ENCODE measurements at regions not wholly inside any gene's neighbourhood (a gene's known extent, or its start where the extent isn't known, plus 50 kb on each side); places are given as distances from the start of the nearest gene placed in this dataset.

GRCh38 chr6:23561732-23562131 is 564.3 kb upstream of the NRSN1 start:
- Mint-ChIP-seq H3K27ac (no peak overlapping the region), H3K36me3 (peaks cover 18% of the 10 kb centered on the region), H3K9me3 (peaks cover 20% of the 10 kb centered on the region), H3K4me1 (peaks cover 12% of the 10 kb centered on the region), H3K27me3 (ENCODE audit: low read depth) (no peaks in the 10 kb centered on the region), H3K4me3 (no peak overlapping the region)
- TF ChIP-seq ZNF219 (CRISPR knock-in tag; IDR thresholded peaks at IDR 0.05; ENCODE audit: borderline replicate concordance) (no peak), ZNF423 (CRISPR knock-in tag; IDR thresholded peaks at IDR 0.05) (peak; percentile 52)
- POLR2A ChIA-PET, result no interaction called here
- CTCF ChIA-PET, result no interaction called here
- ATAC-seq (peak; percentile 95), DNase-seq (ENCODE audit: low spot score) (no peak)

- Mint-ChIP-seq H3K9me3 (peaks cover 20% of the 10 kb centered on the region), H3K4me1 (peaks cover 12% of the 10 kb centered on the region), H3K36me3 (peaks cover 18% of the 10 kb centered on the region), H3K27ac (no peak overlapping the region), H3K27me3 (ENCODE audit: low read depth) (no peaks in the 10 kb centered on the region), H3K4me3 (no peak overlapping the region)
- ChIA-PET POLR2A (no interaction called here), CTCF (no interaction called here)
- ATAC-seq, result no peak
- no peak for DNase-seq (ENCODE audit: low spot score)
- TF ChIP-seq HMGXB4 (CRISPR knock-in tag; IDR thresholded peaks at IDR 0.05), result no peak
- TF ChIP-seq STAT6 (CRISPR knock-in tag; conservative IDR thresholded peaks at IDR 0.05; ENCODE audit: low read depth), result no peak
- no peak for TF ChIP-seq ZBTB43 (CRISPR knock-in tag; IDR thresholded peaks at IDR 0.05)
- no peak for TF ChIP-seq SMAD3 (CRISPR knock-in tag; IDR thresholded peaks at IDR 0.05; ENCODE audit: borderline replicate concordance)
- no peak for TF ChIP-seq ZSCAN18 (CRISPR knock-in tag; IDR thresholded peaks at IDR 0.05)
- TF ChIP-seq ZNF671 (CRISPR knock-in tag; IDR thresholded peaks at IDR 0.05), result no peak
- TF ChIP-seq AR (CRISPR knock-in tag; IDR thresholded peaks at IDR 0.05), result no peak
- no peak for TF ChIP-seq TEAD4 (CRISPR knock-in tag; IDR thresholded peaks at IDR 0.05)
- no peak for TF ChIP-seq MLX (CRISPR knock-in tag; IDR thresholded peaks at IDR 0.05)
- no peak for TF ChIP-seq FOXP4 (CRISPR knock-in tag; IDR thresholded peaks at IDR 0.05)
- no peak for TF ChIP-seq NR1H2 (CRISPR knock-in tag; IDR thresholded peaks at IDR 0.05)
- TF ChIP-seq ZNF138 (CRISPR knock-in tag; conservative IDR thresholded peaks at IDR 0.05), result no peak
- no peak for TF ChIP-seq RORB (CRISPR knock-in tag; IDR thresholded peaks at IDR 0.05)
- TF ChIP-seq ZNF121 (CRISPR knock-in tag; IDR thresholded peaks at IDR 0.05), result no peak
- TF ChIP-seq JAZF1 (CRISPR knock-in tag; IDR thresholded peaks at IDR 0.05), result no peak
- TF ChIP-seq KAT7 (CRISPR knock-in tag; IDR thresholded peaks at IDR 0.05; ENCODE audit: borderline replicate concordance), result no peak
- no peak for TF ChIP-seq MYBL2 (CRISPR knock-in tag; IDR thresholded peaks at IDR 0.05)
- TF ChIP-seq FOXP1 (CRISPR knock-in tag; IDR thresholded peaks at IDR 0.05; ENCODE audit: borderline replicate concordance), result no peak
Observed at GRCh38 chr6:23562554-23562953, 563.5 kb upstream of the NRSN1 start.
